GM13977 (cell line): ENCODE measurements at regions not wholly inside any gene's neighbourhood (a gene's known extent, or its start where the extent isn't known, plus 50 kb on each side); places are given as distances from the start of the nearest gene placed in this dataset.

Experiments
- DNase-seq: peaks from one replicate; pipeline ENCODE4 v3.0.0; 2012; ENCODE audit warnings: low spot score
- in situ Hi-C: fragments of 300-500 bp; cut with MboI; formaldehyde crosslinking; loops from one replicate; pipeline ENCODE4 v1.12.0; 2022; ENCODE audit warnings: low sequenced_read_pairs, low pct_unique_long_range_greater_than_20kb, mixed read lengths, inconsistent platforms; ENCODE audit not compliant: unreplicated experiment
- TF ChIP-seq, protein P1 (sequence below): IDR thresholded peaks from 2 replicates; pipeline ENCODE4 v1.5.1; 2012; ENCODE audit warnings: mild to moderate bottlenecking, control low read depth; ENCODE audit not compliant: insufficient read depth; ENCODE audit errors: extremely low read depth, missing control alignments

DNA sequence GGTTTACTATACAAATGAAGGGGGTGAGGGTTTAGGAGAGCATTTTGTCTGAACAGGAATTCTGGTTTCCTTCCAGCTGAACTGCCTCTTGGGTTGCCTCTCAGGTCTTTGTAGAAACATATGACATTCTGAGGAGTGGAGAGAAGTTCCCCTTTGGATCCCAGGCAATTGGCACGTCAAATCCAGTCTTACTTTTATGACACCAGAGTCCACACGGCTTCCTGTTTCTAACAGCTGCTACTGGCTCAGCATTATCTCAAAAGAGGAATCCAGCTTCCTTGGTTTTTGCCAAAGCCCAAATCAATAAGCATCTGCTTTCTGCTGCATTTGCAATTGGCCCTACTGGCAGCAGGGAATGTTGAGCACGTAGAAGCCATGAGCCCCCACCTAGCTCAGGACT lies 97.6 kb upstream of the FAM20A start:
- no peak for DNase-seq
- TF ChIP-seq, protein P1, sequence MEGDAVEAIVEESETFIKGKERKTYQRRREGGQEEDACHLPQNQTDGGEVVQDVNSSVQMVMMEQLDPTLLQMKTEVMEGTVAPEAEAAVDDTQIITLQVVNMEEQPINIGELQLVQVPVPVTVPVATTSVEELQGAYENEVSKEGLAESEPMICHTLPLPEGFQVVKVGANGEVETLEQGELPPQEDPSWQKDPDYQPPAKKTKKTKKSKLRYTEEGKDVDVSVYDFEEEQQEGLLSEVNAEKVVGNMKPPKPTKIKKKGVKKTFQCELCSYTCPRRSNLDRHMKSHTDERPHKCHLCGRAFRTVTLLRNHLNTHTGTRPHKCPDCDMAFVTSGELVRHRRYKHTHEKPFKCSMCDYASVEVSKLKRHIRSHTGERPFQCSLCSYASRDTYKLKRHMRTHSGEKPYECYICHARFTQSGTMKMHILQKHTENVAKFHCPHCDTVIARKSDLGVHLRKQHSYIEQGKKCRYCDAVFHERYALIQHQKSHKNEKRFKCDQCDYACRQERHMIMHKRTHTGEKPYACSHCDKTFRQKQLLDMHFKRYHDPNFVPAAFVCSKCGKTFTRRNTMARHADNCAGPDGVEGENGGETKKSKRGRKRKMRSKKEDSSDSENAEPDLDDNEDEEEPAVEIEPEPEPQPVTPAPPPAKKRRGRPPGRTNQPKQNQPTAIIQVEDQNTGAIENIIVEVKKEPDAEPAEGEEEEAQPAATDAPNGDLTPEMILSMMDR, result no peak
- in situ Hi-C loops, result no loop called here

GRCh38 chr17:68697850-68698361 lies 96.7 kb upstream of the FAM20A start:
- no peak for DNase-seq
- TF ChIP-seq, protein P1, result no peak
- in situ Hi-C loops, result no loop called here

GRCh38 chr17:68695659-68696058 lies 94.5 kb upstream of the FAM20A start:
- DNase-seq, result no peak
- TF ChIP-seq, protein P1, result no peak

GRCh38 chr17:68694791-68695485 lies 93.8 kb upstream of the FAM20A start:
- in situ Hi-C loops, result no loop called here

More at GRCh38 chr17:68695659-68696058, 94.5 kb upstream of the FAM20A start:
- in situ Hi-C loops, result no loop called here

GRCh38 chr17:68693896-68694295 lies 92.7 kb upstream of the FAM20A start:
- TF ChIP-seq, protein P1, result no peak
- in situ Hi-C loops, result no loop called here

More at GRCh38 chr17:68694791-68695485, 93.8 kb upstream of the FAM20A start:
- no peak for DNase-seq
- TF ChIP-seq, protein P1, result no peak

DNA sequence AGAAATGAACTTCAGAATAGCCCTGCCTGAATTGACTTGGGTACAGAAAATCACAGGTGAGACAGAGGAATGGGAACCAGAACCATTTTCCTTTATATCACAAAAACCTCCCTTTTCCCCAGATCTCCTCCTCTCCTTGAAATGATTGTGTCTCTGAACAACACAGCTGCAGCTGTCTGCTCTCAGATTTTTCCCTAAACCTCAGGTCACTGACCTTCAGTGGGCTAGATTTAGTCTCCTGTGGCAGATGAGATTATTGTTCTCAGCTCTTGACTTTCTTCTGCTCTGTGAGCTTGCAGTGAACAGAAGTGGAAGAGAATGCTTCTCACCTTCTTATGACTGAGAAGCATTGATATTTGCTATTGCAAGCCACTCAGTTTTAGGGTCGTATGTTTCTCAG lies 92.3 kb upstream of the FAM20A start:
- no peak for DNase-seq
- TF ChIP-seq, protein P1, result no peak
- in situ Hi-C loops, result no loop called here

More at GRCh38 chr17:68693896-68694295, 92.7 kb upstream of the FAM20A start:
- no peak for DNase-seq
